GM12878 (cell line): ENCODE measurements at regions not wholly inside any gene's neighbourhood (a gene's known extent, or its start where the extent isn't known, plus 50 kb on each side); places are given as distances from the start of the nearest gene placed in this dataset.

Source experiments
- ATAC-seq: fragments of 200-7000 bp; cut with Tn5 transposase; 3 replicates; pipeline ENCODE4 v1.9.1; 2020; ENCODE audit warnings: mild to moderate bottlenecking, moderate library complexity
- BruUV-seq: library from RNA; stranded (reverse); fragments of 400-500 nt; replicated peaks from 2 replicates; lab custom pipeline; 2021; lab: Mats Ljungman, UMichigan
- CTCF ChIA-PET: fragments of 300-600 bp; sonication (Branson Sonifier 250); formaldehyde crosslinking; extraction: SDS; loops from one replicate; lab custom pipeline; 2021; ENCODE audit warnings: inconsistent platforms; lab: Yijun Ruan, JAX
- POLR2A ChIA-PET: fragments of 350-600 bp; formaldehyde crosslinking; extraction: SDS; loops from one replicate; lab custom pipeline; 2021; ENCODE audit warnings: inconsistent platforms; lab: Charles Lee
- RAD21 ChIA-PET: fragments of 300-600 bp; sonication (Branson Sonifier 250); formaldehyde crosslinking; loops from one replicate; lab custom pipeline; 2023; ENCODE audit warnings: antibody characterized with exemption; ENCODE audit not compliant: unreplicated experiment; lab: Charles Lee
- SMC1A ChIA-PET: fragments of 300-600 bp; sonication (Branson Sonifier 250); formaldehyde crosslinking; loops from one replicate; lab custom pipeline; 2023; ENCODE audit not compliant: unreplicated experiment, uncharacterized antibody; lab: Charles Lee
- DNase-seq: peaks from one replicate; pipeline ENCODE4 v3.0.0-alpha.2; 2011; ENCODE audit warnings: low read depth, low spot score
- FAIRE-seq: peaks from 3 replicates; lab custom pipeline; 2011; peaks lifted over from hg19 to GRCh38; lab: Jason Lieb, UNC
- H2AFZ ChIP-seq: 2 replicates; pipeline ENCODE4 v1.6.0; 2011; ENCODE audit warnings: low read depth, low read length, control low read depth; ENCODE audit not compliant: control insufficient read depth
- H3K27ac ChIP-seq: 2 replicates; pipeline ENCODE4 v1.5.1; 2011; ENCODE audit warnings: control low read depth; ENCODE audit not compliant: control insufficient read depth, insufficient read depth
- H3K27me3 ChIP-seq, 2 experiments: replicated peaks in 1 of 2; 2 replicates each; pipeline versions ENCODE4 v1.6.0 to v1.6.1; 2011; ENCODE audit warnings: low read length in 1 of 2; ENCODE audit not compliant: control insufficient read depth in 2 of 2, insufficient read depth in 2 of 2
- H3K36me3 ChIP-seq, 2 experiments: 2 replicates each; pipeline ENCODE4 v1.5.1; 2011; ENCODE audit warnings: low read length in 1 of 2; ENCODE audit not compliant: control insufficient read depth in 2 of 2, insufficient read depth in 2 of 2
- H3K4me1 ChIP-seq: 2 replicates; pipeline ENCODE4 v1.6.1; 2011; ENCODE audit warnings: mild to moderate bottlenecking, low read length, moderate library complexity, mixed read lengths; ENCODE audit not compliant: control insufficient read depth, insufficient read depth
- H3K4me2 ChIP-seq: 2 replicates; pipeline ENCODE4 v1.6.0; 2011; ENCODE audit warnings: control low read depth; ENCODE audit not compliant: control insufficient read depth, insufficient read depth
- H3K4me3 ChIP-seq: fragments of 200-600 bp; sonication (generic); 2 replicates; pipeline ENCODE4 v1.5.1; 2016
- H3K79me2 ChIP-seq: 2 replicates; pipeline ENCODE4 v1.6.0; 2011; ENCODE audit warnings: low read length; ENCODE audit not compliant: control insufficient read depth, insufficient read depth
- H3K9ac ChIP-seq: 2 replicates; pipeline ENCODE4 v1.8.0; 2011; ENCODE audit warnings: low read length, control low read depth, mixed read lengths; ENCODE audit not compliant: control insufficient read depth, insufficient read depth
- H3K9me3 ChIP-seq: replicated peaks from 3 replicates; pipeline ENCODE4 v1.5.1; 2011; ENCODE audit warnings: mild to moderate bottlenecking, low read length; ENCODE audit not compliant: control insufficient read depth, insufficient read depth
- H4K20me1 ChIP-seq: 2 replicates; pipeline ENCODE4 v1.6.0; 2011; ENCODE audit not compliant: control insufficient read depth, insufficient read depth
- FOXK2 ChIP-seq: fragments of 450-650 bp; IDR thresholded peaks from 2 replicates; pipeline ENCODE4 v1.6.1; 2017; ENCODE audit warnings: mild to moderate bottlenecking, moderate library complexity
- POLR2A ChIP-seq: IDR thresholded peaks from 2 replicates; pipeline ENCODE4 v1.6.1; 2011; ENCODE audit warnings: low read depth, mild to moderate bottlenecking, low read length
- YY1 ChIP-seq: IDR thresholded peaks from 2 replicates; pipeline ENCODE4 v1.6.1; 2011; ENCODE audit warnings: low read depth, mild to moderate bottlenecking, low read length
- ZZZ3 ChIP-seq: IDR thresholded peaks from 2 replicates; pipeline ENCODE4 v1.6.1; 2011; ENCODE audit warnings: low read depth; ENCODE audit not compliant: control insufficient read depth, insufficient read length
- WGBS: methylation state at CpG from one replicate; pipeline ENCODE4 v1.1.6; 2016; ENCODE audit warnings: low lambda C conversion rate; ENCODE audit not compliant: insufficient replicate concordance, insufficient coverage; ENCODE audit errors: missing lambda C conversion rate; 5-methylcytosine and 5-hydroxymethylcytosine counted together
- in situ Hi-C: fragments of 300-500 bp; cut with MboI; formaldehyde crosslinking; loops from 9 replicates; pipeline ENCODE4 v1.14.3; 2018; ENCODE audit warnings: mixed read lengths
- intact Hi-C: fragments of 100-400 bp; cut with micrococcal nuclease; formaldehyde crosslinking; loops from one replicate; pipeline ENCODE4 v1.14.2; 2022; ENCODE audit not compliant: unreplicated experiment
- TF ChIP-seq, protein P1 (sequence below): fragments of 450-650 bp; formaldehyde crosslinking; IDR thresholded peaks from 2 replicates; pipeline ENCODE4 v1.4.0; 2022; ENCODE audit warnings: mild to moderate bottlenecking, moderate library complexity

DNA sequence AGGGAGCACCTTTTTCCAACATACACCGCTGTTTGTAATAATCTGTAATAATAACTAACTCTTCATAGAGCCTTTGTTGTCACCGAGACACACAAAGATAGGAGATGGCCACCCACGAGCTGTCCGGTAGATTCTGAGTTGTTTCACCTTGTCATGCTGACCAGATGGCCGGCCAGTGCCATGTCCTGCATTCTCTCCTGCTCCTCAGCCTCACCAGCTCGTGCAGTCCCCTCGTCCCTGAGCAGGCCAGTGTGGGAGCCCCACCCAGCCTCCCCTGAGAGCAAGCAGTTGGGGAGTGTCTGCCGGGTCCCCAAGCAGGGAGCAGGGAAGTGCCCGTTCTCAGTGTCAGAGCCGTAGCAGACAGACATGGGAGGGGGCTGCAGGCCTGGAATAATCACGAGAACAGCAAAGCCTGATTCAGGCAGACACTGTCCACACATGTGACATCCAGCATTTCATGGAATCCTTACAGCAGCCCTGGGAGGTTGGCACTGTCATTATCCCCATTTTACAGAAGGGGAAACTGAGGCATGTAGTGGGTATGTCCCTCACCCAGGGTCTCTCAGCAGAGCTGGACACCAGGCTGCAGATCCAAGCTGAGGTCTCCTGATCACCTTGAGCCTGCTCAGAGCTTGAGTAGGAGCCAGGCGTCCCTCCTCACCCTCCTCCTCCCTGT, 178.5 kb upstream of the CIBAR2 start:
- Histone ChIP-seq H3K4me1 (no peaks in the 10 kb centered on the region), H3K27ac (no peak overlapping the region), H3K36me3 (no peaks in the 10 kb centered on the region), H3K79me2 (no peaks in the 10 kb centered on the region), H4K20me1 (no peaks in the 10 kb centered on the region), H3K4me2 (no peak overlapping the region), H3K9me3 (no peaks in the 10 kb centered on the region), H3K27me3 (no peaks in the 10 kb centered on the region), H3K9ac (no peak overlapping the region), H2AFZ (no peak overlapping the region), H3K4me3 (no peak overlapping the region)
- WGBS: 24% methylated on average over 12 of the region's 12 CpGs
- DNase-seq: no peak
- ATAC-seq: no peak
- no peak for FAIRE-seq
- in situ Hi-C loops (no loop called here), intact Hi-C loops (no loop called here)
- TF ChIP-seq POLR2A: no peak
- no peak for TF ChIP-seq YY1
- no peak for TF ChIP-seq ZZZ3
- TF ChIP-seq, protein P1, sequence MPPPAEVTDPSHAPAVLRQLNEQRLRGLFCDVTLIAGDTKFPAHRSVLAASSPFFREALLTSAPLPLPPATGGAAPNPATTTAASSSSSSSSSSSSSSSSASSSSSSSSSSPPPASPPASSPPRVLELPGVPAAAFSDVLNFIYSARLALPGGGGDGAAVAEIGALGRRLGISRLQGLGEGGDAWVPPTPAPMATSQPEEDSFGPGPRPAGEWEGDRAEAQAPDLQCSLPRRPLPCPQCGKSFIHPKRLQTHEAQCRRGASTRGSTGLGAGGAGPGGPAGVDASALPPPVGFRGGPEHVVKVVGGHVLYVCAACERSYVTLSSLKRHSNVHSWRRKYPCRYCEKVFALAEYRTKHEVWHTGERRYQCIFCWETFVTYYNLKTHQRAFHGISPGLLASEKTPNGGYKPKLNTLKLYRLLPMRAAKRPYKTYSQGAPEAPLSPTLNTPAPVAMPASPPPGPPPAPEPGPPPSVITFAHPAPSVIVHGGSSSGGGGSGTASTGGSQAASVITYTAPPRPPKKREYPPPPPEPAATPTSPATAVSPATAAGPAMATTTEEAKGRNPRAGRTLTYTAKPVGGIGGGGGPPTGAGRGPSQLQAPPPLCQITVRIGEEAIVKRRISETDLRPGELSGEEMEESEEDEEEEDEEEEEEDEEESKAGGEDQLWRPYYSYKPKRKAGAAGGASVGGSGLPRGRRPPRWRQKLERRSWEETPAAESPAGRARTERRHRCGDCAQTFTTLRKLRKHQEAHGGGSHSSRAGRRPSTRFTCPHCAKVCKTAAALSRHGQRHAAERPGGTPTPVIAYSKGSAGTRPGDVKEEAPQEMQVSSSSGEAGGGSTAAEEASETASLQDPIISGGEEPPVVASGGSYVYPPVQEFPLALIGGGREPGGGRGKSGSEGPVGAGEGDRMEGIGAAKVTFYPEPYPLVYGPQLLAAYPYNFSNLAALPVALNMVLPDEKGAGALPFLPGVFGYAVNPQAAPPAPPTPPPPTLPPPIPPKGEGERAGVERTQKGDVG (CRISPR knock-in tag): no peak
- no peak for TF ChIP-seq FOXK2
- POLR2A ChIA-PET: no interaction called here
- CTCF ChIA-PET: no interaction called here
- RAD21 ChIA-PET: no interaction called here
- BruUV-seq: no TSS peak
- SMC1A ChIA-PET: no interaction called here
